Upper lobe of left lung (tissue), 4 donors: ENCODE measurements at regions not wholly inside any gene's neighbourhood (a gene's known extent, or its start where the extent isn't known, plus 50 kb on each side); places are given as distances from the start of the nearest gene placed in this dataset.

Experiments
- CTCF ChIP-seq, 6 experiments: fragments of 450-650 bp in 4 of 6; fragments of 200-600 bp in 2 of 6; sonication (generic) in 2 of 6; IDR thresholded peaks; one replicate each; pipeline ENCODE4 v1.5.1; 2016 to 2019; ENCODE audit warnings: antibody characterized with exemption in 6 of 6
- POLR2A ChIP-seq, 4 donors: fragments of 450-650 bp; IDR thresholded peaks; one replicate each; pipeline ENCODE4 v1.5.1; 2016 to 2017; ENCODE audit warnings: antibody characterized with exemption in 4 of 4, mild to moderate bottlenecking in 2 of 4

GRCh38 chr12:28866715-28867503 lies 282.2 kb upstream of the FAR2 start:
- TF ChIP-seq CTCF (IDR thresholded peaks at IDR 0.05) (no peak), POLR2A (IDR thresholded peaks at IDR 0.05) (no peak)
